GM18520 (cell line): ENCODE measurements at regions not wholly inside any gene's neighbourhood (a gene's known extent, or its start where the extent isn't known, plus 50 kb on each side); places are given as distances from the start of the nearest gene placed in this dataset.
"Not testable (repeated sequence)": the region's sequence is repeated elsewhere in the genome, so short reads cannot be mapped to it uniquely, and the experiment has no call there.

Experiments used
- ATAC-seq: cut with Tn5 transposase; IDR thresholded peaks from one replicate; pipeline ENCODE4 v1.9.1; 2021; ENCODE audit not compliant: unreplicated experiment

DNA sequence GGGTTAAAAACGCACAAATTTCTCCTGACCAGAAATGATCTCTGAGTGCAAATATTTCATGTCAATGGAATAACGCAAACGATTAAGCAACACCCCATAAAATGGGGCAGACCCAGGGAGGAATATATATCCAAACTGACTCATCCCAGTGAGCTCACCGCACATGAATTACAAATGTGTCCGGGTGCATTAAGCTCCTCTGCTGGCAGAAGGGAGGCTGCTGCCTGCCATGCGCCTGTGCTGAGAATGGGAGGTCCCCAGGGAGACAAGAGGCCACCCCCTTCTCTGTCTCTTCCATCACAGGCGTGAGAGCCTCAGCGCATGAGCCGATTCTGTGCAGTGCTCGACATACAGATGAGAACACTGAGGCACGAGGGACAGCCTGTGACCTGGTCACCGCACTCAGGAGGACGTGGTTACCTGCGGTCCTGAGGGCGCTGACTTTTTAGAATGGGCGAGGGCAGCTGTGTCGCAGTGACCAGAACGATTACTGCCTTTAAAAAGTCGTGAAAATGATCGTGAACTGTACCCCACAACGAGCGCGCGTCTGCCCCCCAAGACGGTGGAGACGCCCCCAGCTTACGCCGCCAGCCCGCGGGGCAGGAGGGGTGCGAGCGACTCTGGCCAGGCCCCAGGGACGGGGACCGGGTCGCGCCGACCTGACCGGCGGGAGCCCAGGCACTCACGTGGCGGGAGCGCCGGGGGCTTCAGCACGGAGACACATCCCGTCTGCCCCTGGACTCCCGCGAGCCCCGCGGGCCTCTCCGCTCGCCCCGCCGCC lies 188.5 kb downstream of the ADRA2C start:
- not testable (repeated sequence) for ATAC-seq

GRCh38 chr4:3955321-3956164 lies 189.4 kb downstream of the ADRA2C start:
- ATAC-seq = peak; percentile 97

- ATAC-seq = not testable (repeated sequence)
Measured at GRCh38 chr4:3956165-3956867, 190.1 kb downstream of the ADRA2C start.

GRCh38 chr4:3961091-3961672 lies 195.0 kb downstream of the ADRA2C start:
- not testable (repeated sequence) for ATAC-seq

GRCh38 chr4:3964572-3965278 lies 198.5 kb downstream of the ADRA2C start:
- ATAC-seq = not testable (repeated sequence)

DNA sequence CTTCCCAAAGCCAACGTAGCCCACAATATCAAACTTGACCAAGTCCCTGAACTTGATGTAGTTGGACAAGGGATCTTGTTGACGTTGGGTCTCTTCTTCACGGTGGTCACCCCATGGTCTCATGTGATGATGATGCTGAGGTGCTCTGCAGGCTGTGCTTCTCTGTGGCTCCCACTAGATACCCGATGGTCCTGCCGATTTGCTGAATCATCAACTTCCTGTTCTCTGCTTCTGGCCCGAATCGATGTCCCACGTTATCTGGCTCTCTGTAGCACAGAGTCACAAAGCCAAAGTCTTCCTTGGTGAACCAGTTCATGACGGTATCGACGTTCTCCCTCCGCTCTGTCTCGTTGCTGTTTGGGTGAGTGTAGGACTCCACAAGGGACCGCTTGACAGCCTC lies 201.0 kb downstream of the ADRA2C start:
- ATAC-seq = not testable (repeated sequence)

- ATAC-seq = not testable (repeated sequence)
Measured at GRCh38 chr4:3972626-3973025, 206.4 kb downstream of the ADRA2C start.

DNA sequence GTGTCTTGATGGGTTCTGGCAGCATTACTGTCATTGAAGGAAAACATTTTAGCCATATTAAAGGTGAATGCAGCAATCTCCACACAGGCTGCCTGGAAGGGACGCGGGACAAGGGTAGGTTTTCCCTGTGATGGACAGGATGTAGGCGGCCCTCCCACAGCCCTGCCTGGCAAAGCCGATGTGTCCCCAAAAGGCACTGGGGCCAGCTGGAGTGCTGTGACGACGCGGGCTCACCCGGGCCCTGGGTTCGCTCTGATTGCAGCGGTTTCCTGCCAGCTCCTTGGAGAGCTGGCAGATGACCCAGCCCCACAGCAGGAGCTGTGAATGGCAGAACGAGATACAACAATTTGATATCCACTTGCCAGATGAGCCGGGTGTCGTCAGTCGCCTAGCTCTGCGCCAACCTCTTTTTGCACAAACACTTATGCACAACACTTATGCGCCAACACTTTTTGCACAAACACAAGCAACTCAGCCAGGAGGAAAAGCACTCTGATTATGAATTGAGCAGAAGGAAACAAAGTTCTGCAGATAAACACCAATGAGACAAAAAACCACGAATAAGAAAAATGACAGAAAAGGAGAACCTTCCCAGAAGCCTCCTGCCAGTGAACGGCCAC lies 207.5 kb downstream of the ADRA2C start:
- ATAC-seq = not testable (repeated sequence)

- ATAC-seq = not testable (repeated sequence)
Measured at GRCh38 chr4:3983518-3984125, 217.4 kb downstream of the ADRA2C start.

DNA sequence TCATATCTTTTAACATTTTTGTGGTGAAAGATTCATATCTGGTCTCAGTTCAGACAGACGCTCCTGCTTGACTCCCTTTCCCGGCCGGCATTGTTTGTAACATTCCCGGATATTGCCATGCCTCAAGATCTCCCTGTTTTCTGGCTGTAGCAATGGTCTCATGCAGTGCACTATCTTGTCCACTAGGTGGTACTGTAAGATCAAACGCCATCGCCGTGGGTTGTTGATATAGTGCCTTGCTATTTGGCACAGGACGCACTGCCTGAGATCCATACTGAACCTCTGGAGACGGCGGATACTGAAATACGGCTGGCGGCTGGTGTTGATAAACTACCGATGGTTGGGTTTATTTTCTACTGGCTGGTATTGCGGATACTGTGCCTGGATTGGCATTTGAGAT lies 218.6 kb downstream of the ADRA2C start:
- ATAC-seq = not testable (repeated sequence)

GRCh38 chr4:3986412-3986811 lies 220.2 kb downstream of the ADRA2C start:
- not testable (repeated sequence) for ATAC-seq

DNA sequence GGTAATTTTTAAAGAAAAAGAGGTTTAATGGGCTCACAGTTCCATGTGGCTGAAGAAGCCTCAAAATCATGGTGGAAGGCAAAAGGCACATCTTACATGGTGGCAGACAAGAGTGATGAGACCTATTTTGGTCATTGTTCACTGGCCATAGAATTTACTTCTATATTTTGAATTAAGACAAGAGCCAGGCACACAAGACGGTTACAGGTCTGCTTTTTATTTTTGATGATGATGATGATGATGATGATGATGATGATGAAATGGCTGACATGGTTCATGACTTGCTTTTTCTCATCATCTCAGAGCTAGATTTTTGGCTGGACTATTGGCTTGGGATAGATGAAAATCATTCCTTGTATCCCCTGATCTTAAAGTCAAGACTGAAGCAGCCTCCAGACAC lies 229.3 kb downstream of the OTOP1 start:
- not testable (repeated sequence) for ATAC-seq

- not testable (repeated sequence) for ATAC-seq
Measured at GRCh38 chr4:4004036-4004435, 222.7 kb downstream of the OTOP1 start.

- not testable (repeated sequence) for ATAC-seq
Measured at GRCh38 chr4:4004702-4005101, 222.0 kb downstream of the OTOP1 start.

DNA sequence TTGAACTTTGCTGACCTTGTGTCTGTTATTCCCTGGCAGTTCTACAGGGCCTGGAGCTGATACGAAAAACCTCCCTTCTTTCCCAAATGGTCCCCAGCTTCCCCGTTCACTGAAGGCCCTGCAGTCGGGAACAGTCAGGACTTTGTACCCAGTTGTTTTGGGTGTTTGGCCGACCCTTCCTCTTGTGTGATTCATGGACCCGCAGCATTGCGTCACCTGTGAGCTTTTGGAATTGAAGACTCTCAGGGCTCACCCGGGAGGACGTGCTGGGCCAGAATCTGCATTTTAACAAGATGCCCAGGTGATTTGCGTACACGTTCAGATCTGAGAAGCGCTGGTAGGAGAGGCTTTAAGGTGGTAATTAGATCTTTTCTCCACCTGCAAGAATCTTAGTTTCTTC lies 220.4 kb downstream of the OTOP1 start:
- ATAC-seq = not testable (repeated sequence)

- not testable (repeated sequence) for ATAC-seq
Measured at GRCh38 chr4:4019071-4019470, 207.7 kb downstream of the OTOP1 start.

DNA sequence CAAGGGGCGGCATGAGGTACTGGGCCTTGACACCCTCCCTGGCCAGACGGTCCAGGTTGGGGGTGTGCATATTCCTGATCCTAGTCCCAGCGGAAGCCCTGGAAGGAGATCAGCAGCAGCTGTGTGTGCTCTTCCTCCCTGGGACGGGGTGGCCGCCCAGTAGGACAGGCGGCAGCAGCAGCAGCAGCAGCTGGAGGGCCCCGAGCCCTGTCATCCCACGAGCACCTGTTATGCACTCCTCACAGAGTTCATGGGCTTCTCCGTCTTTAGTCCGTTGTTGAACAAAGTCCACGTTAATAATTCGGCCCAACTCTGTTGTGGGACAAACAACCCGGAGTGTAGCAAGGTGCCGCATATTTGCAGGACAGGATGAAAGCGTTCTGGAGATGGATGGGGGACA lies 205.6 kb downstream of the OTOP1 start:
- ATAC-seq = not testable (repeated sequence)

DNA sequence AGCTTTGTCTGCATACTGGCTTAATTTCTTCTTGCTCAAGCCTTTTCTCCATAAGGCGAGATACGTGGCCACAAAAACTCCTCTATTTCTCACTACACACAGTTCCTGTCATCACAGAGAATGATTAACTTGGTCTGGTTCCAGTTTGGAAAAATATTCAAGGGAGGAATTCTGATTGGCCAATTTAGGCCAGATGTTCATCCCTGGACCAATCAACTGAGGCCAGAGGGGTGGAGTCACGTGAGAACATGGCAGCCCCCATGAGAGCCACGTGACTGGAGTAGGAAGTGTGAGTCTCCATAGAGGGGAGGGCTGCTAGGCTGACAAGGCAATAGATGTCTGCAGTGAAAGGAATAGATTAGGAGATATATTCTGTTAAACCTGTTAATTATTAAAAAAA lies 200.0 kb downstream of the OTOP1 start:
- ATAC-seq = not testable (repeated sequence)

- ATAC-seq = not testable (repeated sequence)
Measured at GRCh38 chr4:4028752-4029151, 198.0 kb downstream of the OTOP1 start.
